UCSD-AML1 (cell line): ENCODE measurements at regions not wholly inside any gene's neighbourhood (a gene's known extent, or its start where the extent isn't known, plus 50 kb on each side); places are given as distances from the start of the nearest gene placed in this dataset.

Source experiments
- DNase-seq: peaks from one replicate; lab custom pipeline; 2025; ENCODE audit not compliant: unreplicated experiment; lab: John Stamatoyannopoulos, UW

- DNase-seq = no peak
Measured at GRCh38 chr3:45277636-45278035, 51.5 kb upstream of the TMEM158 start.

GRCh38 chr3:45280232-45280631 is 54.1 kb upstream of the TMEM158 start:
- no peak for DNase-seq

- no peak for DNase-seq
Measured at GRCh38 chr3:45280971-45281370, 54.9 kb upstream of the TMEM158 start.

GRCh38 chr3:45283471-45283870 is 57.4 kb upstream of the TMEM158 start:
- no peak for DNase-seq

GRCh38 chr3:45297331-45297730 is 71.2 kb upstream of the TMEM158 start:
- DNase-seq = no peak

GRCh38 chr3:45302470-45302869 is 76.4 kb upstream of the TMEM158 start:
- DNase-seq = no peak

- DNase-seq = no peak
Measured at GRCh38 chr3:45306406-45307008, 80.4 kb upstream of the TMEM158 start.

GRCh38 chr3:45309876-45310275 is 78.5 kb upstream of the LARS2 start:
- DNase-seq = no peak

GRCh38 chr3:45311327-45311726 is 77.0 kb upstream of the LARS2 start:
- DNase-seq = no peak

GRCh38 chr3:45311953-45312801 is 76.2 kb upstream of the LARS2 start:
- DNase-seq = no peak

GRCh38 chr3:45312836-45313493 is 75.4 kb upstream of the LARS2 start:
- no peak for DNase-seq

- no peak for DNase-seq
Measured at GRCh38 chr3:45313743-45314403, 74.5 kb upstream of the LARS2 start.

- DNase-seq = no peak
Measured at GRCh38 chr3:45317710-45318109, 70.7 kb upstream of the LARS2 start.

- no peak for DNase-seq
Measured at GRCh38 chr3:45318689-45319088, 69.7 kb upstream of the LARS2 start.

- no peak for DNase-seq
Measured at GRCh38 chr3:45319231-45319995, 69.0 kb upstream of the LARS2 start.

- DNase-seq = no peak
Measured at GRCh38 chr3:45319996-45320305, 68.4 kb upstream of the LARS2 start.

GRCh38 chr3:45320986-45321385 is 67.4 kb upstream of the LARS2 start:
- DNase-seq = no peak

GRCh38 chr3:45321607-45322391 is 66.6 kb upstream of the LARS2 start:
- DNase-seq = no peak

- DNase-seq = no peak
Measured at GRCh38 chr3:45322616-45323015, 65.8 kb upstream of the LARS2 start.

GRCh38 chr3:45325676-45326075 is 62.7 kb upstream of the LARS2 start:
- no peak for DNase-seq
